NCI-H1417 (cell line): ENCODE measurements at regions not wholly inside any gene's neighbourhood (a gene's known extent, or its start where the extent isn't known, plus 50 kb on each side); places are given as distances from the start of the nearest gene placed in this dataset.

ENCODE experiments used
- DNase-seq, 3 experiments: peaks; one replicate each; lab custom pipeline; 2025; lab: John Stamatoyannopoulos, UW

DNA sequence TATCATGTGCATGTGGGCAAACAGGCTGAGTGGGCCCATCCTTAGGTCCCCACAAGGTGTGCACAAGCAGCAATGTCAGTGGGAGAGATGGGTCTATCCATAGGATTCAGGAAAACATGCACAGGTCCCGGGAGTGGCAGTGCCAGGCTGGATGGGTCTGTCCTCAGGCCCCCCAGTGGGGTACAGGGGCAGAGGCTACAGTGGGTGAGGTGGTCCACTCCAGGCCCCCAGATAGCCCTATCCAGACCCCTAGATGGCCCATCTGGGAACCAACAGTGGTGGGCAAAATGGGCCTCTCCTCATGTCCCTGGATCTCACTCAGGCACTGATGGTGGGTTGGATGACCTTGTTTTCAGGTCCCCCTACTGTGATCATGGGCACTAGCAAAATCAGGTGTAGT, 277.8 kb upstream of the SYT1 start:
- DNase-seq = no peak

GRCh38 chr12:78599366-78599765, 265.2 kb upstream of the SYT1 start:
- DNase-seq = no peak

DNA sequence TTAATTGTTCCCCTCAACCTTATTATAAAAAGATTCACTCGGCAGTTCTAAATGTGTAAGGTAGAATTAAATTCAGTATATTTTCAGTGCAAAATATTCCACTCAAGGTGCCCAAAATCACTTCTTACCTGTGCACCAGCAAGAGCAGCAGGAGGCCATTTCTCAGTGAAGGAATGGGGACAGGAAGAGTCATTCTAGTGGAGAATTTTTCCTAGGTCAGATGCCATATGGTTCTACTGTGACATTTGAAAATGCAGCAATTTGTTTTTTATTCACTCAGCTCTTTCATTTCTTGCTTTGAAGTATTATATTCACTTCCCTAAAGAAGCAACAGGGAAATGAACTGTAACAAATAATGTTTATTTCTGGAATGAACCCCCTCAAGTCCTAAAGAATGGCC, 264.0 kb upstream of the SYT1 start:
- no peak for DNase-seq

DNA sequence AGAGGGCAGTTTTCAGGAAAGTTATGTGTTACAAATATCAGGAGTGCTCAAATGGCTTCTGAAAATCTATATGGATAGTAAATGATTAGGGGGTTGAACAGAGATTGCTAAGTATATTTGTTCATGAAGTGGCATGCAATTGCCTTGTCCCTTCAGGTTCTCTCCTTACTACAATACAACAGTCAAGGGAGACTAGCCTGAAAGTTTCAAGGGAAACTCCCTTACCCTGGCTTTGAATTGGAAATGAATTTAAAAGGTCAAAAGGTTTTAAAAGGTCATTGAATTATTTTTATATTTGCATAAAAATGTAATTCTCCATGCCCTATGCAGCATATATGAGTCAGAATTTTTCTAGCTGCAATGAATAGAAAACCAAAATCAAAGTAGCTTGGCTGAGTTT, 253.1 kb upstream of the SYT1 start:
- no peak for DNase-seq

DNA sequence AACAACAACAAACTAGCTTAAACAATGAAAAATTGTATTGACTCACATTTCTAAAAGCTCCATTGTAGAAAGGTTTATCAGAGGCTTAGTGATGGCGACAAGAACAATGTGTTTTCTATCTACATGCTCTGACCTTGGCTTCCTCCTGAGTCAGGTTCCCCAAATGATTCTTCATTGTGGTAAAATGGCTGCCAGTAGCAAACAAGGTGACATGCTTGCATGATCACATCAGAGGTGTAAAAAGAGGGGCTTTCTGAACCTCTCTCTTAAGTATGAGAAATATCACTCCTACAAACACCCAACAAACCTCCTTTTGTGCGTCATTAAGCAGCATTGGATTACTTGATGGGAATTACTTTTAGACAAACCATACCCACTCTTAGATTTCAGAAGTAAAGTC, 252.4 kb upstream of the SYT1 start:
- no peak for DNase-seq

DNA sequence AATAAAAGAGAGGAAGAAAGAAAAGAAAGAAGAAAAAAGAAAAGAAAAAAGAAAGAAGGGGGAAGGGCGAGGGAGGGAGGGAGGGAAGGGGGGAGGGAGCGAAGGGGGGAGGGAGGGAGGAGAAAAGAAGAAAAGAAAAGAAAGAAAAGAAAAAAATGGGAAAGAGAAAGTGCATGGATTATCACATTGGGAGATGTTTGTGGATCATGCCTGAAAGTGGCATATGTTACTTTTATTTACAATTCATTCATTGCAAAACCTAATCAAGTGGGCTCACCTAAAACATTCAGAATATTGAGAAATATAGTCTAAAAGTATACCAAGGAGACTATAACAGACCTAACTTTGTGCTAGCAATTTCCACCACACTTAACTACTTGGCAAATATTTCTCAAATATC, 246.9 kb upstream of the SYT1 start:
- DNase-seq = no peak

DNA sequence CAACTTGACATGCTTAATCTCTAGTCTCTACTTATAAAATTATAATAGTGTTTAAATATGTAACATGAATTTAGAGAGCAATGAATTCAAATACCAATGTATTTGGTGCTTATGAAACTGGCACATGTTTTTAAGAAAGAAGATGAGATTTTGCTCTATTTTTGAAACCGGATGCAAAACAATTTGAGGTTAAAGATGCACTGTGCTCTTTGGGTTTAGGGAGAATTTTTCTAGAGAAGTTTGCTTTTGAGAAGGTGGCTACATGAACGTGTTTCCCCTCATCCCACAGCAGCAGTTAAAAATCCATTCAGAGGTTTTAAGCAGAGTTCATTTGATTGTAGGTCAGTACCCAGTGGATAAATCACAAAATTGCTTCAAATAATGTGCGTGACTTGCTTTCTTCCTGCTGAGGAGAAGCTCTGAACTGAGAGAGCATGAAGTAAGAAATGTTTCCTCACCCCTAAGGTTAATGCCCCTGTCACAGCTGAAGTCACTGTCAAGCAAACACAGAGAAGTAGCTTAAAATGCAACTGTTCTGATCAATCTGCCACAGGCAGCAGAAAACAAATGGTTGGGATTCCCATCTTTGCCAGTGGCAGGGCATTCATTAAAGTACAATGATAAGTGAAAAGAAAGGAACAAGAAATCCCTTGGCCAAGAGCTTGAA, 241.9 kb upstream of the SYT1 start:
- DNase-seq = no peak

- no peak for DNase-seq
These were observed 236.0 kb upstream of the SYT1 start for GRCh38 chr12:78628491-78629100.

DNA sequence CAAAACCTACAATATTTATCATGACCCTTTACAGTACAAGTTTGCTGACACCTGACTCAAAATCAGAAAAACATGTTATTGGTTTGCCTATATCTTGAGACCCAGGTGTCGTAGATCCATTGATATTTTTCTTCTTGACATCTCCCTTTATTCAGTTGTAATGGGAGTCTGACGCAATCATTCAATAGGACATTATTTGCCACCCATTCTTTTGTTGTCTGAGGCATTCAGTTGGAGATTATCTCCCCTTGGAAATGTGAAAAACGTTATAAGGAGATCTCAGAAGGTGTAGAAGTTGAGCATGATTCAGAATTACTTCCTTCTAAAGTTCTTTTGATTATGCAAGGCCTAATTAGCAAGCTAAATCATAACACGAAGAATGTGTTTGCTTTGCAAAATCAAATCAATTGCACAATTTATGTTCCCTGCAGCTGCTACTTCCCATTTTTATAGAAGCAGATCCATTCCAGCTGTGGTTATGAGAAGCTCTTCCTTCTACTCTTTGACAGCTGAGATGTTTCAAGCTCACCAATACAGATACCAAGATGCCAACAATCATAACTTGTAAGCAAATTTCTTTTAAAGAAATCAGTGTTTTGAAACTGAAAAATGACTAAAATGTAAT, 228.2 kb upstream of the SYT1 start:
- peak in 2 of 3 experiments; percentile 14 to 66 for DNase-seq

DNA sequence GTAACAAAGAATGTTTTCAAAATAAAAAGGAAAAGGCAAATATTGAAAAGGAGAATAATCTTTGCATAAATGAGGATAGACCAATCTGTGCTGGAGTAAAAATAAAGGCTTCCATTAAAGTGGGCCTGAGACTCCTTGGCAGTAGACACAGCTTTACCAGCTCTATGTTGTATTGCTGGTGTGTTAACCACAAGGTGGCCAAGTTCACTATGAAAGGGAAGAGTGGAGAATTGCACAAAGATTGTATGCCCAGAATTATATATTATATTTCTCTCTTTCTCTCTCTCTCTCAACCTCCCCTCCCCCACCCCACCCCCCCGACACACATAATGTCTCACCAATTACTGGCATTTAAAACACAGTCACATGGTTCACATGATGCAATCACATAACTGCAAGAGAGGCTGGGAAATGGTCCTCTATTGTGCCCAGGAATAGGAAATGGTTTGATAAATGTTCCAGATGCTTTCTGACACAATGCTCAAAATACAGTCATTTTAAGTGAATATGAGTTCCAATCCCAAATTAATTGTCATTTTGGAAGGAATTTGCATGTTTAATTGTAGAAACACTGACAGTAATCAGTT, 222.6 kb upstream of the SYT1 start:
- DNase-seq = peak in 1 of 3 experiments; percentile 30

GRCh38 chr12:78645956-78646355, 218.6 kb upstream of the SYT1 start:
- DNase-seq = no peak

- no peak for DNase-seq
These were observed 212.8 kb upstream of the SYT1 start for GRCh38 chr12:78651755-78652154.

DNA sequence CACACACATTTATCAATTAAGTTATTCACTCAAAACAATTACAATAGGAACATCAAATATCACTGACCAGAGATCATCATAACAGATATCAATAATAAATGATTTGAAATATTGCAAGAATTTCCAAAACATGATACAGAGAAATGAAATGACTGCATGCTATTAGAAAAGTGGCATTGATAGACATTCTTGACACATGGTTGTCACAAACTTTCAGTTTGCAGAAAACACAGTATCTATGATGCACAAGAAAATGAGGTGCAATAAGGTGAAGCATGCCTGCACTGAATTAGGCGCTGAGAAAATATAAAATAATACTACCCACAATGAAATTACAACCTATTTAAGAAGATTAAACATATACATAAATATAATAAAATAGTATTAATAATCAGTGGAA, 198.0 kb upstream of the SYT1 start:
- no peak for DNase-seq

DNA sequence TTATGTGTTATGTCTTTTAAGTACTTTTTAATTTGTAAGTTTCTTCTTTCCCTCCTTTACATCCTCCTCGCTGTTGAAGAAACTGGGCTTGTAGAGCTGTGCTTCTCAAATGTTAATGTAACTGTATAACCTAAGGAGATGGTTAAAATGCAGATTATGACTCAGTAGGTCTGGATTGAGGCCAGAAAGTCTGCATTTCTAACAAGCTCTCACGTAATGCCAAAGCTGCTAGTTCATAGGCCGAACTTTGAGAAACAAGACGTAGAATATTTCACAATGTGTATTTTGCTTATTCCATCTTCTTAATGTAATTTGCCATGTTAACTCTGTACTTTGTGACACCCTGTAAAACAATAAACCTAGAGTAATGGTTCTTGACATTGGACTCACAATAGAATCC, 193.3 kb upstream of the SYT1 start:
- no peak for DNase-seq

GRCh38 chr12:78672033-78672432, 192.5 kb upstream of the SYT1 start:
- DNase-seq = no peak

DNA sequence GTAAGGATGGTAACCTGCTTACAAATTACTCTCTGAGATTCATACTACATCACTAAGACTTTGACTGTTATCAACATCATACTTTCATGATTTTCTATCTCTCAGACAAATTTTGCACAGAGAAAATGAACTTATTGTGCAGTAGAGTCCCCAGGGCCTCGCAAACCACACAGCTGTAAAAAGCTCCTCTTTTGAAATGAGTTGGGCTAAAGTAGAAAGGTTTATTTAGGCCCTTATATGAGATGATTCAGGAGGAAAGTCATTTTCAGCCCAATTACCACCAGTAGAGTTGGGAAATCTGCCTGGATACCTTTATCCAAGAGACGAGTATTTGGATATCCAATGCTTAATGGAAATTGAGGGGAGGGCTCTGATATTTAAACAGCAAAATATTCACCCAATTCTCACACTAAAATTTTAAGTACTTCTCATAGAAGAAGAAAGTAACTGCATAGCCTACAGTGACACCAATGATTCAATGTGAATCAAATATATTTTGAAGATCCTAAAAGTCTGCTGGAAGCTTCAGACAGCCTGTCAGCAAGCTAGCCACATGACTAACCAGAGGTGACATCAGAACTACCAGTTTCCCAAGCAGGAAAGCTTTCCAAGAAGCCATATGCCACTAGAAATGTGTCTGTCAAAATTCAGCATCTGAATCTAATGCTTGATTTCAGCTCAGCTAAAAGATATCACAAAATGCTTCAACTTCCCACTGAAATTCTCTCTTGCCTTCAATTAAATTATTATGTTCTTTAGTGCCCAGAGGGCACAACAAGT, 190.1 kb upstream of the SYT1 start:
- DNase-seq = peak in 2 of 3 experiments; percentile 13 to 18

GRCh38 chr12:78680596-78680995, 184.0 kb upstream of the SYT1 start:
- peak in 1 of 3 experiments; percentile 60 for DNase-seq

- DNase-seq = no peak
These were observed 181.5 kb upstream of the SYT1 start for GRCh38 chr12:78683031-78683430.

DNA sequence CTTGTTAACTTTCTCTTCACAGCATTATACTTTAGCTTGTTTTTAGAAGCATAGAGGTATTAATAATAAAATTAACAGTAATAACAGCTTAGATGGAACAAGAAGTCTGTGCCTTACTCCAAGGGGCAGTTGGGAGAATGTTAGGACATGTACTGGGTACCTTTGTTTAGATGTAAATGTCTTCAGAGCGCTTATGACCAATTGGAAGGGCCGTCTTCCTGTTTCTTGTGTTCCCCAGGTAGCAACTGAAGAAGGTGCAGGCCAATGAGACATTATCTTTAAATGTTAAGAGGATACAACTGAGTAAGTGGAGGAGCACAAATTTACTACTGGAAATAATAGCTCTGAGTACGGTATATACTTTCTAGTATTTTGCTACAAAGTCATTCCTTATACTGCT, 180.9 kb upstream of the SYT1 start:
- DNase-seq = no peak

- peak in 1 of 3 experiments; percentile 30 for DNase-seq
These were observed 180.2 kb upstream of the SYT1 start for GRCh38 chr12:78684419-78684818.

DNA sequence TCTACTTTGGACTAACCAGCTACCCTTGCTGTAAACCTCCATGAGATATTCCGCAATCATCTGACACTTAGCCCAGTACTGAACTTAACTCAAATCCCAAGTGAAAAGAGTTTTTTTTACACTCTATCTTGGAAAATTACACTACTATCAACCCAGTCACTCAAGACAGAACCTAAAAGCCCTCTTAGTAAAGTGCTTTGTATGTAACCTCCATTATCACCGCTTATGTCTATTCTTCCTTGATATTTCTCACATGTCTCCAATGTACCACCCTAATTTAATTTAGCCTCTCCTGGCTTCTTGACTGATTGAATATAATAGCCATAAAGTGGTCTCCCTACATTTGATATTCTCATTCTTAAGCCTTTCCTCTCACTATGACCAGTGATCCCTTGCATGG, 168.8 kb upstream of the SYT1 start:
- no peak for DNase-seq

- DNase-seq = peak in 1 of 3 experiments; percentile 13
These were observed 168.3 kb upstream of the SYT1 start for GRCh38 chr12:78696267-78696666.
